WTC11 (cell line): ENCODE measurements at regions not wholly inside any gene's neighbourhood (a gene's known extent, or its start where the extent isn't known, plus 50 kb on each side); places are given as distances from the start of the nearest gene placed in this dataset.

ENCODE experiments used
- CTCF ChIP-seq: fragments of 200-600 bp; IDR thresholded peaks from 2 replicates; pipeline ENCODE4 v1.8.0; 2022; ENCODE audit warnings: antibody characterized with exemption
- FOXJ3 ChIP-seq: sonication (generic); formaldehyde crosslinking; IDR thresholded peaks from 2 replicates; pipeline ENCODE4 v1.9.0; 2021; ENCODE audit warnings: missing genetic modification reagents, mild to moderate bottlenecking, borderline replicate concordance
- STAT6 ChIP-seq: sonication (generic); formaldehyde crosslinking; conservative IDR thresholded peaks from 2 replicates; pipeline ENCODE4 v1.8.1; 2023; ENCODE audit warnings: mild to moderate bottlenecking, low read depth, missing genetic modification reagents, moderate library complexity
- USF1 ChIP-seq: sonication (generic); formaldehyde crosslinking; IDR thresholded peaks from 2 replicates; pipeline ENCODE4 v1.8.0; 2022; ENCODE audit warnings: mild to moderate bottlenecking, missing genetic modification reagents
- ZNF263 ChIP-seq: sonication (generic); formaldehyde crosslinking; IDR thresholded peaks from 2 replicates; pipeline ENCODE4 v1.8.1; 2022; ENCODE audit warnings: low read depth, mild to moderate bottlenecking, moderate library complexity, missing genetic modification reagents

- TF ChIP-seq ZNF263 (CRISPR knock-in tag), result no peak
- no peak for TF ChIP-seq CTCF
- no peak for TF ChIP-seq STAT6 (CRISPR knock-in tag)
- TF ChIP-seq FOXJ3 (CRISPR knock-in tag), result no peak
- no peak for TF ChIP-seq USF1 (CRISPR knock-in tag)
These were observed 79.3 kb downstream of the ADAMTS15 start for GRCh38 chr11:130527636-130528297.
